ENCODE measurements at regions not wholly inside any gene's neighbourhood (a gene's known extent, or its start where the extent isn't known, plus 50 kb on each side); places are given as distances from the start of the nearest gene placed in this dataset.

- TF ChIP-seq, protein P1, sequence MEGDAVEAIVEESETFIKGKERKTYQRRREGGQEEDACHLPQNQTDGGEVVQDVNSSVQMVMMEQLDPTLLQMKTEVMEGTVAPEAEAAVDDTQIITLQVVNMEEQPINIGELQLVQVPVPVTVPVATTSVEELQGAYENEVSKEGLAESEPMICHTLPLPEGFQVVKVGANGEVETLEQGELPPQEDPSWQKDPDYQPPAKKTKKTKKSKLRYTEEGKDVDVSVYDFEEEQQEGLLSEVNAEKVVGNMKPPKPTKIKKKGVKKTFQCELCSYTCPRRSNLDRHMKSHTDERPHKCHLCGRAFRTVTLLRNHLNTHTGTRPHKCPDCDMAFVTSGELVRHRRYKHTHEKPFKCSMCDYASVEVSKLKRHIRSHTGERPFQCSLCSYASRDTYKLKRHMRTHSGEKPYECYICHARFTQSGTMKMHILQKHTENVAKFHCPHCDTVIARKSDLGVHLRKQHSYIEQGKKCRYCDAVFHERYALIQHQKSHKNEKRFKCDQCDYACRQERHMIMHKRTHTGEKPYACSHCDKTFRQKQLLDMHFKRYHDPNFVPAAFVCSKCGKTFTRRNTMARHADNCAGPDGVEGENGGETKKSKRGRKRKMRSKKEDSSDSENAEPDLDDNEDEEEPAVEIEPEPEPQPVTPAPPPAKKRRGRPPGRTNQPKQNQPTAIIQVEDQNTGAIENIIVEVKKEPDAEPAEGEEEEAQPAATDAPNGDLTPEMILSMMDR (IDR thresholded peaks at IDR 0.05), result no peak
- no peak for TF ChIP-seq POLR2AphosphoS5 (IDR thresholded peaks at IDR 0.05)
- TF ChIP-seq POLR2A (IDR thresholded peaks at IDR 0.05), result no peak
- TF ChIP-seq EP300 (IDR thresholded peaks at IDR 0.05), result no peak
Observed at GRCh38 chr14:71228711-71229110, 321.5 kb downstream of the PCNX1 start.
